Brain pericyte (primary cell): ENCODE measurements at regions not wholly inside any gene's neighbourhood (a gene's known extent, or its start where the extent isn't known, plus 50 kb on each side); places are given as distances from the start of the nearest gene placed in this dataset.

ENCODE experiments used
- DNase-seq: peaks from one replicate; pipeline ENCODE4 v3.0.0-alpha.2; 2012; ENCODE audit warnings: low read depth, low spot score

GRCh38 chr18:54020966-54021365 lies 203.5 kb downstream of the MBD2 start:
- no peak for DNase-seq

- no peak for DNase-seq
These were observed 204.2 kb downstream of the MBD2 start for GRCh38 chr18:54020156-54020745.

- DNase-seq, result no peak
These were observed 204.8 kb downstream of the MBD2 start for GRCh38 chr18:54019641-54020040.

- DNase-seq, result no peak
These were observed 211.0 kb downstream of the MBD2 start for GRCh38 chr18:54013452-54013851.

- DNase-seq, result no peak
These were observed 219.6 kb downstream of the MBD2 start for GRCh38 chr18:54004828-54005227.

GRCh38 chr18:54003195-54003594 lies 221.3 kb downstream of the MBD2 start:
- DNase-seq, result no peak

GRCh38 chr18:53997064-53997463 lies 227.4 kb downstream of the MBD2 start:
- DNase-seq, result no peak

- DNase-seq, result no peak
These were observed 230.5 kb downstream of the MBD2 start for GRCh38 chr18:53994016-53994415.

GRCh38 chr18:53991805-53992204 lies 232.7 kb downstream of the MBD2 start:
- no peak for DNase-seq

GRCh38 chr18:53991202-53991601 lies 233.3 kb downstream of the MBD2 start:
- DNase-seq, result peak; percentile 5

- DNase-seq, result no peak
These were observed 234.0 kb downstream of the MBD2 start for GRCh38 chr18:53990485-53990884.

- no peak for DNase-seq
These were observed 240.4 kb downstream of the MBD2 start for GRCh38 chr18:53984021-53984420.

GRCh38 chr18:53971331-53971730 lies 253.1 kb downstream of the MBD2 start:
- no peak for DNase-seq

GRCh38 chr18:53952700-53953099 lies 271.8 kb downstream of the MBD2 start:
- no peak for DNase-seq

GRCh38 chr18:53950545-53950944 lies 273.9 kb downstream of the MBD2 start:
- DNase-seq, result no peak

GRCh38 chr18:53948991-53949390 lies 275.5 kb downstream of the MBD2 start:
- no peak for DNase-seq

GRCh38 chr18:53947092-53947640 lies 277.3 kb downstream of the MBD2 start:
- no peak for DNase-seq

GRCh38 chr18:53946594-53946993 lies 277.9 kb downstream of the MBD2 start:
- DNase-seq, result no peak

GRCh38 chr18:53944721-53945120 lies 279.7 kb downstream of the MBD2 start:
- DNase-seq, result no peak

- no peak for DNase-seq
These were observed 281.1 kb downstream of the MBD2 start for GRCh38 chr18:53943326-53943860.

GRCh38 chr18:53941601-53942338 lies 282.7 kb downstream of the MBD2 start:
- no peak for DNase-seq

- DNase-seq, result no peak
These were observed 287.4 kb downstream of the MBD2 start for GRCh38 chr18:53937037-53937436.

- DNase-seq, result no peak
These were observed 288.7 kb downstream of the MBD2 start for GRCh38 chr18:53935803-53936202.
